ENCODE measurements at regions not wholly inside any gene's neighbourhood (a gene's known extent, or its start where the extent isn't known, plus 50 kb on each side); places are given as distances from the start of the nearest gene placed in this dataset.

DNA sequence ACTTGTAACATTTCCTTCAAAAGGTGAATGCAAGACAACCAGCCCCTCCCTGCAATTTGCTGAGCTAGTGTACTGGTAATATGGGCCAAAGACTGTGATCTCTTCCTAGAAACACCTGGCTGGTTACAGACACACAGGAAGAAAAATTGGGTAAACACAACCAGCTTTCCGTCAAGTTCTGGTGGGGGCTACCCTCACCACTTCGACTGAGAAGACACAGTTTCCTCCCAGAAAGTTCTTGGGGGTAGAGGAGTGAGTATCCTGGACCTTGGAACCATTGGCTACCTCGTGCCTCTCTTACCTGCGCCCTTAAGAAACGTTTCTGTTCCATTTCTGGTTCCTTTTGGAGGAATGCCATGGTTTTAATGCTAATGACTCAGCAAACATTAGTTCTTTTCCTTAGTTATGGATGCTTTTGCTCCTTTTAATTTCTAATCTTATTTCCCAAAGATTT is 120.9 kb upstream of the DLX2 start:
- TF ChIP-seq, protein P1, sequence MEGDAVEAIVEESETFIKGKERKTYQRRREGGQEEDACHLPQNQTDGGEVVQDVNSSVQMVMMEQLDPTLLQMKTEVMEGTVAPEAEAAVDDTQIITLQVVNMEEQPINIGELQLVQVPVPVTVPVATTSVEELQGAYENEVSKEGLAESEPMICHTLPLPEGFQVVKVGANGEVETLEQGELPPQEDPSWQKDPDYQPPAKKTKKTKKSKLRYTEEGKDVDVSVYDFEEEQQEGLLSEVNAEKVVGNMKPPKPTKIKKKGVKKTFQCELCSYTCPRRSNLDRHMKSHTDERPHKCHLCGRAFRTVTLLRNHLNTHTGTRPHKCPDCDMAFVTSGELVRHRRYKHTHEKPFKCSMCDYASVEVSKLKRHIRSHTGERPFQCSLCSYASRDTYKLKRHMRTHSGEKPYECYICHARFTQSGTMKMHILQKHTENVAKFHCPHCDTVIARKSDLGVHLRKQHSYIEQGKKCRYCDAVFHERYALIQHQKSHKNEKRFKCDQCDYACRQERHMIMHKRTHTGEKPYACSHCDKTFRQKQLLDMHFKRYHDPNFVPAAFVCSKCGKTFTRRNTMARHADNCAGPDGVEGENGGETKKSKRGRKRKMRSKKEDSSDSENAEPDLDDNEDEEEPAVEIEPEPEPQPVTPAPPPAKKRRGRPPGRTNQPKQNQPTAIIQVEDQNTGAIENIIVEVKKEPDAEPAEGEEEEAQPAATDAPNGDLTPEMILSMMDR (IDR thresholded peaks at IDR 0.05; ENCODE audit: extremely low read depth, missing control alignments) = no peak
- no peak for DNase-seq (ENCODE audit: low spot score)

DNA sequence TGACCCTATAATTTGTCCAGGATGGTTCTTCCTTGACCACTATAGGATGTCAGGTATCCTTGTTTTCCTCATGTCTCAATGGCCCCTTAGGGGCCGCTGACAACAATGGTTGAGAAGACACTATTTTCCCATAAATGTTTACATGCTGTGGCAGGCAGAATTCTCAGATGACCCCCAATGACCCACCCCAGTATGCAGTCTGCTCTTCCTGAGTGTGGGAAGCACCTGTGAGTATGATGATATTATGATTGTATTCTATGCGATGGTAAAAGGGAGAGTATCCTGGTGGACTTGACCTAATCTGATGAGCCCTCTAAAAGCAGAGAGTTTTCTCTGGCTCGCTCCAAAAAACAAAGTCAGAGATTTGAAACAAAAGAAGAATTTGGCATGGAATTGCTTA is 123.1 kb upstream of the DLX2 start:
- TF ChIP-seq, protein P1 (IDR thresholded peaks at IDR 0.05; ENCODE audit: extremely low read depth, missing control alignments) = no peak
- DNase-seq (ENCODE audit: low spot score) = no peak

DNA sequence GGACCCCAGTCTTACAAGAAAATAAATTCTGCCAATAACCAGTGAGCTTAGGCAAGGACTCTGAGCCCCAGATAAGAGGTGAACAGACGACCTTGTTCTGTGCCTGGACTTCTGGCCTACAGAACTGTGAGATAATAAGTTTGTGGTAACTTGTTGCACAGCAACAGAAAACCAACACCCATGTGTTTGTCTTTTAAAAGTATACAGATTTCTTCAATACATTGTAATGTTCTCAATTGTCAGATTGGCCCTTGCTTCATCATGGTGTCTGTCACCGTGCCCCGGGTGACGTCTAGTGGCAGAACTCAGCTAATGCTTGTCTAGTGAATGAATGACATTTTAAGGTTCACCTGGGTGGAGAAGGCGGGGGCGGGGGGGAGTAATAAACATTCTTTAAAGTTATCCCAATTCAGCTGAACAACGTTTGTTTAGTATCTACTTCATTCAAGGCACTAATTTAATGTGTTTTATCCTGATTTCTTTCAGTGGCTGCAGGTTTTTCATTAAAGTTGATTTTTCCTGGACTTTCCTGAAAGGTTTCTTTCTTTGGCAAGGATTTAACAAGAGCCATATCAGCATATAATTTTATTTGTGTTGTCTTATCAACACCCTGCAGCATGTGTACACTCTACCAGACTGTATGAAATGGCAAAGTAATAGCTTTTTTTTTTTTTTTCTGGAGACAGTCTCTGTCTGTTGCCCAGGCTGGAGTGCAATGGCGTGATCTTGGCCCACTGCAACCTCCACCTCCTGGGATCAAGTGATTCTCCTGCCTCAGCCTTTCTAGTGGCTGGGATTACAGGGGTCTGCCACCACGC is 123.8 kb upstream of the DLX2 start:
- DNase-seq (ENCODE audit: low spot score) = no peak

DNA sequence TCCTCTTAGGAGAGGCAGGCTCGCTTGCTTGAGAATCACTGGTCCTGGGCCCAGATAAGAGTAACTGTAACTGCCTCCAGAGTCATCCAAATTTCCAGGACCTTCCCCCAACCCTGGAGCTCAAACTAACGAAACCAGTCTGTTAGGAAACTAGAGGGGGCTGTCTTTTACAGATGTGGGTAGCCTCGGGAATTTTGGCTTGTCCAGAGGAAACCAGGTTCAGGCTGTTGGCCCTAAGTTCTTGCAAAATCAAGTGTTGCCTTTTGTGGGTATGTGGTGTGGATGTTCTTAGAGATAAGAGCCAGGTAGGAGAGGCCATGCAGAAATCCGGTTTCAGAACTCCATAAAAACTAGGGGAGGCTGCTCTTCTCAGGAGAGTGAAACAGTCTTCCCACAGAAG is 125.0 kb upstream of the DLX2 start:
- TF ChIP-seq, protein P1 (IDR thresholded peaks at IDR 0.05; ENCODE audit: extremely low read depth, missing control alignments) = no peak

More for the DNA sequence above, 123.8 kb upstream of the DLX2 start:
- TF ChIP-seq, protein P1 (IDR thresholded peaks at IDR 0.05; ENCODE audit: extremely low read depth, missing control alignments) = no peak

DNA sequence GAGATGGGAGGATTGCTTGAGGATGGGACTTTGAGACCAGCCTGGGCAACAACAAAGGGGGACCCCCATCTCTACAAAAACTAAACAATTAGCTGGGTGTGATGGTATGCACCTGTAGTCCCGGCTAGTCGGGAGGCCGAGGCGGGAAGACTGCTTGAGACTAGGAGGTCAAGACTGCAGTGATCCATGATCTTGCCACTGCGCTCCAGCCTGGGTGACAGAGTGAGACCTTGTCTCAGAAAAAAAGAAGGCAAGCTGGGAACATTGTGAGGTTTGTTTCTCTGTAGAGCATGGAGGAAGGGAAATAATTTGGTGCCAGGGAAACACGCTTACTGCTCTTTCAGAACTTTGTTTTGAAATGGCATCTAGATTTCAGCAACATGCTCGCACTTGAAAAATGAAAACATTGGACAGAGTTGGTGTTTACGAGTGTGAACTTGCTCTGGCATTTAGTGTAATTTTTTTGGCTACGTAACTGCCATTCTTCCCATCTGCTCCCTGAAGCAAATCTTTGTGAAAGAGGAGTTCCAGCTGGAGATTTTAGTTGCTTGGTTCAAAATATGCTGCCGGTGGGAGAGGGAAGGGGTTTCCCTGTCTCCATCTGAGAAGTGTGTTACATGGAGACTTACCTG is 125.6 kb upstream of the DLX2 start:
- TF ChIP-seq, protein P1 (IDR thresholded peaks at IDR 0.05; ENCODE audit: extremely low read depth, missing control alignments) = no peak
- no peak for DNase-seq (ENCODE audit: low spot score)

More for the DNA sequence above, 125.0 kb upstream of the DLX2 start:
- DNase-seq (ENCODE audit: low spot score) = no peak

DNA sequence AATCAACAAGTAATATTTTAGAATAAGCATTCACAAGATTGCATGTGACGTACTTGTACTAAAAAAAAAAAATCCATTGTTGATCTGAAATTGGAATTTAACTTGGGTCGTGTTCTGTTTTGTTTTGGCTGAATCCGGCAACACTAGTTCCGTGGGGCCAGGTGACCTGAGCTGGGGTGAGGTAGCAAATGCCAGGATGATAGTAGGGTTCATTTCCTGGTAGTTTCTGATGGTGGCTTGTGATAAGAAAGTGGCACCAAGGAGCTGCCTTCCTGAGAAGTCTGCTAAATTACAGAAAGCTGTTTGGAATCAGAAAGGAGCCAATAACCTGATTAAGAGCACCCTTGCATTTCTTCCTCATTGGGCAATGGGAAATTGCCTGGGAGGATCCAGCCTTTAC is 126.4 kb upstream of the DLX2 start:
- no peak for DNase-seq (ENCODE audit: low spot score)
- TF ChIP-seq, protein P1 (IDR thresholded peaks at IDR 0.05; ENCODE audit: extremely low read depth, missing control alignments) = no peak

DNA sequence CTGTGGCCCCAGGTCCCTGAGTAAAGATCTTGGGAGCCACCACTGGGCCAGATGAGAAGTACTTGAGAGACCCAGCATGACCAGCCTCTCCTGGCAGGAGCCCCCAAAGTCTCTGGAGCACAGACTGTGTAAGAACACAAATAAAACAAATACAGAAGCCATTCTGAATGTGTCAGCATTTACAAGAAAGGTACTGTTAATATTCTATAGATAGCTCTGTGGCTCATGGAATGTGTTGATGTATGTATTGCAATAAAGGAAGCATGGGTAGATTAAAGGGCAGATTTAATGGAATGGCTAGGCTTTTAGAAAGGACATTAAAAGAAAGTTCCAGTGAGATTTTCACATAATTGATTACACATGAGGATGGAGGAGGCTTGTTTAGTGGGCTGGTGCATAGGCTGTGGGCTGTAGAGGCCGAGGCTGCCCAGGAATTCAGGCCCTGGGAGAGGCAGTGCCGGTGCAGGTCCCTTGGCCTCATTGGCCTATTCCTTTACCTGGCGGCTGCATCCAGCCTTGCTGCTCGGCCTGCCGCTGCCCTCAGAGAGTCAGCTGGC is 127.7 kb upstream of the DLX2 start:
- no peak for DNase-seq (ENCODE audit: low spot score)
- TF ChIP-seq, protein P1 (IDR thresholded peaks at IDR 0.05; ENCODE audit: extremely low read depth, missing control alignments) = no peak
